AG09309 (cell line): ENCODE measurements at regions not wholly inside any gene's neighbourhood (a gene's known extent, or its start where the extent isn't known, plus 50 kb on each side); places are given as distances from the start of the nearest gene placed in this dataset.

Experiments
- DNase-seq: peaks from one replicate; pipeline ENCODE4 v3.0.0-alpha.2; 2010; ENCODE audit warnings: low read depth
- H3K4me3 ChIP-seq: 2 replicates; pipeline ENCODE4 v1.5.1; 2011; ENCODE audit warnings: mild to moderate bottlenecking, low read depth, low read length, moderate library complexity; ENCODE audit not compliant: control insufficient read depth
- CTCF ChIP-seq: IDR thresholded peaks from 2 replicates; pipeline ENCODE4 v1.5.1; 2011; ENCODE audit warnings: mild to moderate bottlenecking, low read depth, low read length, inconsistent platforms; ENCODE audit not compliant: insufficient read depth, control insufficient read depth; ENCODE audit errors: missing control alignments

- no peak for TF ChIP-seq CTCF
- H3K4me3 ChIP-seq: no peak overlapping the region
- DNase-seq: no peak
Observed at GRCh38 chr2:71824436-71824835, 323.2 kb downstream of the CYP26B1 start.

- H3K4me3 ChIP-seq: no peak overlapping the region
- no peak for TF ChIP-seq CTCF
- DNase-seq: no peak
Observed at GRCh38 chr2:71823526-71823925, 324.1 kb downstream of the CYP26B1 start.

- H3K4me3 ChIP-seq: no peak overlapping the region
- no peak for DNase-seq
- no peak for TF ChIP-seq CTCF
Observed at GRCh38 chr2:71822463-71822862, 325.2 kb downstream of the CYP26B1 start.

GRCh38 chr2:71821856-71822255 is 325.8 kb downstream of the CYP26B1 start:
- TF ChIP-seq CTCF: no peak
- no peak overlapping the region for H3K4me3 ChIP-seq
- DNase-seq: no peak

GRCh38 chr2:71816815-71817214 is 330.8 kb downstream of the CYP26B1 start:
- TF ChIP-seq CTCF: no peak
- no peak overlapping the region for H3K4me3 ChIP-seq
- DNase-seq: no peak

GRCh38 chr2:71815701-71816474 is 331.8 kb downstream of the CYP26B1 start:
- TF ChIP-seq CTCF: no peak
- DNase-seq: no peak
- no peak overlapping the region for H3K4me3 ChIP-seq
